GM19397 (cell line): ENCODE measurements at regions not wholly inside any gene's neighbourhood (a gene's known extent, or its start where the extent isn't known, plus 50 kb on each side); places are given as distances from the start of the nearest gene placed in this dataset.
"Not testable (repeated sequence)": the region's sequence is repeated elsewhere in the genome, so short reads cannot be mapped to it uniquely, and the experiment has no call there.

Experiments
- ATAC-seq: cut with Tn5 transposase; IDR thresholded peaks from one replicate; pipeline ENCODE4 v1.9.1; 2021; ENCODE audit warnings: mild to moderate bottlenecking, moderate library complexity; ENCODE audit not compliant: unreplicated experiment

DNA sequence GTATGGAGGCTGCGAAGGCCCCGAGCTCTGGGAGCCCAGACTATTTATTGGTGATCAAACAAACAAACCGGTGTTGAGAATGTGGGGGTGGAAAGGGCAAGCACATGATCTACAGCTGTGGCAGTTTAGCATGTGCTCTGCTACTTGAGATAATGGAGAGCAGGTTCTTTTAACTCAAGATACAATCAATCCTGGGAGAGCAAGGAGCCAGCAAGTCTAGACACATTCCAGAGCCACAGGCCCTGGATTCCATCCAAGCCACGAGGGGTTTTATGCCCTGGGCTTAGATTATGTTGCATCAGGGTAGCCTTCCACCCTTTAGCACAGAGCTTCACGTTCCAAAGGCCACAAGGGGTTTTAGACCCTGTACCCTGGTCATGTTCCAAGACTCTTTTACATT, 355.9 kb upstream of the ARID1B start:
- ATAC-seq = not testable (repeated sequence)

DNA sequence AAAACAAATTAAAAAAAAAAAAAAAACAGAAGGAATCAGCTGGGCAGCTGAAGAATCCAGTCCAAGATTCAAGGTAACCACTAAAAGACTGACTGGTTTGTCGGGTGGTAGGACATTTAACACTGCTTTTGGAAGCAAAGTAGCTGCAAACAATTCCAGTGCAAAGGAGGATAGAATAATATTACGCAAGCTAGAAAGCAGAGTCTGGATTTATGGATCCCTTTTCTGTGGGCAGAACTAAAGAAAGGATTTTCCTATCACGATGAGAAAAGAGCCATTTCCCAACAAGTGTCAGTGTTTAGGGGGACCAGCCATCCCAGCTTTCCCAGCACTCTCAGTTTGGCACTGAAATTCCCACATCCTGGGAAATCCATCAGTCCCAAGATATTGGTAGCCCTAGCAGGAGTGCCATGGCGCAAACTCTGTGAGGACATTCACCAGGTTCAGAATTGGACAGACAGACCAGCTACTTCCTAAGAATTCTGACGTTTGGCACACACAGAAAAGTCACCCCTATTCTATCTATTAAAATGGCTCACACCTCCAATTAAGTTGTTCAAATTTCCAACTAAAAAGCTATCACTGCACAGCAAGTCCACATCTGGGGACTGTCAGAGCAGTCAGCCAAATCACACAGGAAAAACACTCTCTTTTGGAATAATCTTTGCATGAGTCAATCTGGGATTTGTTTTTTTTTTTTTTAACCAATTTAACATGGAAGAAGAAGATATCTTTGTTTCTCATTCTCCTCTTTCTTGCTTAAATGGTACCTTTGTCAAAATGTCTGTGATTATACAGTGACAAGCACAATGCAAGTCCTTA, 356.8 kb upstream of the ARID1B start:
- ATAC-seq = no peak

DNA sequence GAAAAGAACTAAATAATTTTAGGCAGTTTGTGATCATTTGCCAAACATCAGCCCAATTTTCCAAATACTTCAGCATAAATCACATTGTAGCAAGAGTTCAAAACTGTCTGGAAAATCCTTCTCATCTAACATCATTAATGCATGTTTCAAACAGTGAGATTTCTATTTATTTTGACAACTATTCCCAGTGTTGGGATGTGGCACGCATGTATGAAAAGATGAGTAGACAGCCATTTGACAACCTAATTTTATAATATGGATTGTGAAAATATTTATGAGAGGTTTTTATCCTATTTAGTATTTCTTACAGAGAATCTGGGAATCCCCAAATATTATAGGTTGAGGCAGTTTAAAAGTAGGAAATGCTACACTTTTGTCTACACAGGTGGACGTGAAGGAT, 357.6 kb upstream of the ARID1B start:
- ATAC-seq = no peak

DNA sequence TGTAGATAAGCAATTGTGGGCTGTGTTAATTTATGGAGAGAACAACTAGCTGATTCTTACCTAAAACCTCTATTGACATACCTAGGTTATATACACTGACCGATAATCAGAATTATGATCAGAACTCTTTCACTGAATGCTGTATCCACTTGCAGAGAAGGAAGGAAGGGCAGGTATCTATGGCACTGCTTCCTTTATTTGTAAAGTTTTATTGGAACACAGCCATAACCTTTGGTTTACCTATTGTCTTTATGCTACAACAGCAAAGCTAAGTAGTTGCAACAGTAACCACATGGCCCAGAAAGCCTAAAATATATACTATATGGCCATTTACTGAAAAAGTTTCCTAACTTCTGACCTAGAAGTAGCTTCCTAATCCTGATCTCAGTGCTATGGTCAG, 358.9 kb upstream of the ARID1B start:
- ATAC-seq = no peak

- no peak for ATAC-seq
Measured at GRCh38 chr6:156416391-156416790, 360.8 kb upstream of the ARID1B start.

GRCh38 chr6:156413154-156413553, 364.0 kb upstream of the ARID1B start:
- no peak for ATAC-seq

- ATAC-seq = no peak
Measured at GRCh38 chr6:156410649-156411048, 366.5 kb upstream of the ARID1B start.

DNA sequence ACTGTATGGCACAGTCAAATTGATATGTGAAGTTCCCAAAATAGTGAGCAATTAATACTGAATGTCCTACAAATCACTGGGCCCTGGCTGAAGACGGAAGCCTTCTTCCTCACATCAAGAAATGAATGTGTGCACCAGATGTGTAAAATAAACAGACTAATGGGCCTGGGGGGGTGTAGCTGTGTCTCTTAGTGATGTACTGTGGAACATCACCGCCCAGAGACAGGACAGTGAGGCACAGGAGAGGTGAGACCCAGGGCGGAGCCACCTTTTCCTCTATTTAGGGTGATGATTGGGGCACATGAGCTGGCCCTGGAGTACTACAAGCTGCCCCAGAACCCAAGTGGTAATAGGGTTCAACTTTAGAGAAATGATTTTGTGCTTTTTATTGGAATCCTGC, 368.5 kb upstream of the ARID1B start:
- ATAC-seq = no peak

DNA sequence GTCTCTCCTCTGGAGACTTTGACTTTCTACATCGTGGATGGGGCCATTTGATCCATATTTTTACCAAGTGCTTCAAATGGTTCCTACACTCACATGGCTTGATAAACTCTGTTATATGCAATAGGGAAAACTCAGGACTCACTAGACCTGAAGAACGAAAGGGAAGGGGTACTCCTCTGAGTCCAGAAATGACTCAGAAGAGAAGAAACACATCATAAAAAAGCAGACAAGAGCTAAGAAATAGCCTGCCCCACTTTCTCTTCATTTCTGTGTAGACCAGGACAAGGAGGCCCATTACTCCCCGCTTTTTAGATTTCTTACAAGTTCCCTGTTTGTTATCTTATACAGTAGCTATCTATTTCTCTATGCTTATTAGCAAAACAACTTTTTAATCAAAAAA, 369.8 kb upstream of the ARID1B start:
- no peak for ATAC-seq

- no peak for ATAC-seq
Measured at GRCh38 chr6:156406688-156407087, 370.5 kb upstream of the ARID1B start.

DNA sequence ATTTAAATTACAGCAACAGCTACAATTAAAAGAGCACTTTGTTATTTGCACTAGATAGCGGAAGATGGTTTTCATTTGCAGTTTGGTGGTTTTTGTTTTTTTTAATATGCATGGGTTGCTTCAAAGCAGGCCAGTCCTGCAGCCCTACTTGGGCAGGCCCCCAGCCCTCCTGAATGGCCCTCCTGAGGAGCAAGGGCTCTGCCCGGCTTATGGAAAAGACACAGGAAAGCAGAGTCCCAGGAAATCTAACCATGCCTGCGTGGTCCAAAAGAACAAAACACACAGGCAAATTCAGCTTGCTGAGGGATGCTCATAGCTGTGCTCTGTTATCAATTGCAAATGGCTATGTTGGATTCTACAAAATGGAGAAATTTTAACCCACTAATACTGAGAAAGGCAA, 371.1 kb upstream of the ARID1B start:
- no peak for ATAC-seq

GRCh38 chr6:156402628-156403027, 374.6 kb upstream of the ARID1B start:
- ATAC-seq = no peak

DNA sequence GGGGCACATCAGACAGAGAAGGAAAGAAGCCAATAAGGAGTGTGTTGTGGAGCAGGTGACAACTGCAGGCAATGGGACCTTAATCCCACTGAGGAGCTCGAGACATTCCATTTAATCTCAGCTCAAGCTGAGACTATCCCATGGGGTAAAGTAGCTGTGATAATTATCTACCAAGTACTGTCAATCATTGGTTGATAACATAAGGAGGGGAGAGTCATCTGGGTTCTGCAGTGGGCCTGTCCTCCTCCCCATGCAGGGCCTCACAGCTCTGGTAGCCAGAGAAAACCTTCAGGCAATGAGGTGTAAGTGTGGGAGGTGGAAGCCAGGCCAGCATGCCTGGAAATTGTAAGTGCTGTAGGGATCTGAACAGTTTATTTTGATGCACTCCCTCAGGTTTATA, 375.0 kb upstream of the ARID1B start:
- ATAC-seq = no peak

GRCh38 chr6:156400487-156400886, 376.7 kb upstream of the ARID1B start:
- ATAC-seq = no peak

- ATAC-seq = no peak
Measured at GRCh38 chr6:156398966-156399365, 378.2 kb upstream of the ARID1B start.

- no peak for ATAC-seq
Measured at GRCh38 chr6:156398371-156398770, 378.8 kb upstream of the ARID1B start.

DNA sequence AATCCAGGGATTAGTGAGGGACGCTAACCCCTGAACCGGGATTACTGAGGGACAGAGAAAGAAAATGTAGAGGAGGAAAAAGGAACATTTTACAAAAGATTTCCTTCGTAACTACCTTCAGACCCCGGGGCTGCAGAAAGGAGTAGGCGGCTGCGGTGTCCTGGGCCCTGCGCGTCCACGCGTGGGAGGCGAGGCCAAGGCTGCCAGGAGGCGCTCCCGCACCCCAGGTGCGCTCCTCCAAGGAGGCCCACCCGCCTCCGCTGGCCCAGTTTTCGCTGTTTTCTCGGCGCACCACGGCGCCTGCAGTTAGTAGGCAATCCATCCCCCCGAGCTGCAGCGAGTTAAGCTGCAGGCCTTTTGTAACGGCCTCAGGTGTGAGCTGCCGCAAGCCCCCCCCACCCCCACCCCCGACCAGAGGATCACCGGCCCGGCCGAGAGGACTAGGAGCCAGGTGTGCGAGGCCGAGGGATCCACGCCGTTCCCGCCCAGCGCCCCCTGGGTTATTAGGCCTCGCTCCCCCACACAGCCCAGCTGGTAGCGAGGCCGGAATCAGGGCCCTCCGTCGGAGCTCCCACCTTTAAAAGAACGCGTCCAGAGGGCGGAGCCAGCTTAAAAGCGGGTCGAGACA, 380.3 kb upstream of the ARID1B start:
- no peak for ATAC-seq

- ATAC-seq = peak; percentile 62
Measured at GRCh38 chr6:156396068-156396771, 381.0 kb upstream of the ARID1B start.

- ATAC-seq = peak; percentile 42
Measured at GRCh38 chr6:156395276-156395675, 381.9 kb upstream of the ARID1B start.

- ATAC-seq = no peak
Measured at GRCh38 chr6:156392648-156393047, 384.5 kb upstream of the ARID1B start.

- no peak for ATAC-seq
Measured at GRCh38 chr6:156391977-156392376, 385.2 kb upstream of the ARID1B start.
